ENCODE measurements at regions not wholly inside any gene's neighbourhood (a gene's known extent, or its start where the extent isn't known, plus 50 kb on each side); places are given as distances from the start of the nearest gene placed in this dataset.

- no peak overlapping the region for H2AFZ ChIP-seq (ENCODE audit: low read depth, low read length)
- no peaks in the 10 kb centered on the region for H3K9me3 ChIP-seq (ENCODE audit: low read length)
- no peak overlapping the region for H3K9ac ChIP-seq (ENCODE audit: low read length)
- no peaks in the 10 kb centered on the region for H3K9me2 ChIP-seq (ENCODE audit: insufficient read depth, low read length)
- no peak overlapping the region for H3K27ac ChIP-seq (ENCODE audit: low read length)
- TF ChIP-seq POLR2AphosphoS5 (IDR thresholded peaks at IDR 0.05) (peak; percentile 61), SMC3 (conservative IDR thresholded peaks at IDR 0.05; ENCODE audit: poor library complexity) (no peak), RAD21 (conservative IDR thresholded peaks at IDR 0.05) (no peak), EP300 (conservative IDR thresholded peaks at IDR 0.05; ENCODE audit: poor library complexity, severe bottlenecking) (peak; percentile 75)
- no peaks in the 10 kb centered on the region for H3K36me3 ChIP-seq (ENCODE audit: insufficient read depth, low read length)
- H3F3A ChIP-seq (ENCODE audit: insufficient read depth, low read length, poor library complexity, severe bottlenecking) = no peaks in the 10 kb centered on the region
- H4K20me1 ChIP-seq (ENCODE audit: insufficient read depth) = no peaks in the 10 kb centered on the region
- no peaks in the 10 kb centered on the region for H3K27me3 ChIP-seq (ENCODE audit: insufficient read depth, low read depth, low read length)
- H3K4me2 ChIP-seq (ENCODE audit: low read length) = no peak overlapping the region
- H3K4me3 ChIP-seq (ENCODE audit: low read length) = no peak overlapping the region
- H3K79me2 ChIP-seq (replicated peaks; ENCODE audit: insufficient read depth, low read length) = no peaks in the 10 kb centered on the region
These were observed 1600.9 kb upstream of the IGFBP7 start for GRCh38 chr4:58711039-58711438.

- Histone ChIP-seq H3K9me2 (ENCODE audit: insufficient read depth, low read length) (no peaks in the 10 kb centered on the region), H3F3A (ENCODE audit: insufficient read depth, low read length, poor library complexity, severe bottlenecking) (no peaks in the 10 kb centered on the region), H3K4me3 (ENCODE audit: low read length) (no peak overlapping the region), H3K4me2 (ENCODE audit: low read length) (no peak overlapping the region), H3K27ac (ENCODE audit: low read length) (no peak overlapping the region), H3K27me3 (ENCODE audit: insufficient read depth, low read depth, low read length) (no peaks in the 10 kb centered on the region), H4K20me1 (ENCODE audit: insufficient read depth) (no peaks in the 10 kb centered on the region), H3K36me3 (ENCODE audit: insufficient read depth, low read length) (no peaks in the 10 kb centered on the region), H3K79me2 (replicated peaks; ENCODE audit: insufficient read depth, low read length) (no peaks in the 10 kb centered on the region), H2AFZ (ENCODE audit: low read depth, low read length) (no peak overlapping the region), H3K9ac (ENCODE audit: low read length) (no peak overlapping the region), H3K9me3 (ENCODE audit: low read length) (peaks cover 3% of the 10 kb centered on the region)
- no peak for TF ChIP-seq CTCF (IDR thresholded peaks at IDR 0.05; ENCODE audit: poor library complexity, severe bottlenecking)
- TF ChIP-seq EP300 (conservative IDR thresholded peaks at IDR 0.05; ENCODE audit: poor library complexity, severe bottlenecking) = no peak
- no peak for TF ChIP-seq MXI1 (conservative IDR thresholded peaks at IDR 0.05; ENCODE audit: poor library complexity, severe bottlenecking)
- TF ChIP-seq POLR2AphosphoS5 (IDR thresholded peaks at IDR 0.05) = no peak
- no peak for TF ChIP-seq SMC3 (conservative IDR thresholded peaks at IDR 0.05; ENCODE audit: poor library complexity)
- no peak for TF ChIP-seq RAD21 (conservative IDR thresholded peaks at IDR 0.05)
- TF ChIP-seq REST (IDR thresholded peaks at IDR 0.05; ENCODE audit: borderline replicate concordance) = no peak
- TF ChIP-seq EZH2 (IDR thresholded peaks at IDR 0.05; ENCODE audit: borderline replicate concordance, insufficient read depth, low read length, poor library complexity, severe bottlenecking) = no peak
- TF ChIP-seq TAF1 (IDR thresholded peaks at IDR 0.05; ENCODE audit: low read depth) = no peak
These were observed 1578.4 kb upstream of the IGFBP7 start for GRCh38 chr4:58688568-58688967.

GRCh38 chr4:58679886-58680285 is 1569.7 kb upstream of the IGFBP7 start:
- no peaks in the 10 kb centered on the region for H3F3A ChIP-seq (ENCODE audit: insufficient read depth, low read length, poor library complexity, severe bottlenecking)
- H3K79me2 ChIP-seq (replicated peaks; ENCODE audit: insufficient read depth, low read length) = no peaks in the 10 kb centered on the region
- H3K4me2 ChIP-seq (ENCODE audit: low read length) = no peak overlapping the region
- no peak overlapping the region for H3K4me3 ChIP-seq (ENCODE audit: low read length)
- no peak overlapping the region for H2AFZ ChIP-seq (ENCODE audit: low read depth, low read length)
- H3K27ac ChIP-seq (ENCODE audit: low read length) = no peak overlapping the region
- no peaks in the 10 kb centered on the region for H3K9me3 ChIP-seq (ENCODE audit: low read length)
- H3K9me2 ChIP-seq (ENCODE audit: insufficient read depth, low read length) = no peaks in the 10 kb centered on the region
- H4K20me1 ChIP-seq (ENCODE audit: insufficient read depth) = no peaks in the 10 kb centered on the region
- no peaks in the 10 kb centered on the region for H3K27me3 ChIP-seq (ENCODE audit: insufficient read depth, low read depth, low read length)
- no peaks in the 10 kb centered on the region for H3K36me3 ChIP-seq (ENCODE audit: insufficient read depth, low read length)
- TF ChIP-seq CTCF (IDR thresholded peaks at IDR 0.05; ENCODE audit: poor library complexity, severe bottlenecking) (no peak), REST (IDR thresholded peaks at IDR 0.05; ENCODE audit: borderline replicate concordance) (no peak), EP300 (conservative IDR thresholded peaks at IDR 0.05; ENCODE audit: poor library complexity, severe bottlenecking) (no peak), TAF1 (IDR thresholded peaks at IDR 0.05; ENCODE audit: low read depth) (no peak), MXI1 (conservative IDR thresholded peaks at IDR 0.05; ENCODE audit: poor library complexity, severe bottlenecking) (no peak), POLR2AphosphoS5 (IDR thresholded peaks at IDR 0.05) (no peak), SMC3 (conservative IDR thresholded peaks at IDR 0.05; ENCODE audit: poor library complexity) (no peak), RAD21 (conservative IDR thresholded peaks at IDR 0.05) (no peak), EZH2 (IDR thresholded peaks at IDR 0.05; ENCODE audit: borderline replicate concordance, insufficient read depth, low read length, poor library complexity, severe bottlenecking) (no peak)
- no peak overlapping the region for H3K9ac ChIP-seq (ENCODE audit: low read length)
